WTC11 (cell line): ENCODE measurements at regions not wholly inside any gene's neighbourhood (a gene's known extent, or its start where the extent isn't known, plus 50 kb on each side); places are given as distances from the start of the nearest gene placed in this dataset.

Source experiments
- ATAC-seq: fragments of 200-7000 bp; cut with Tn5 transposase; 2 replicates; pipeline ENCODE4 v1.10.0; 2021; ENCODE audit warnings: mild to moderate bottlenecking, moderate library complexity
- CTCF ChIA-PET: fragments of 300-600 bp; sonication (Branson Sonifier 250); formaldehyde crosslinking; loops from one replicate; lab custom pipeline; 2021; ENCODE audit warnings: antibody characterized with exemption; lab: Charles Lee
- POLR2A ChIA-PET: fragments of 350-600 bp; sonication (Branson Sonifier 250); formaldehyde crosslinking; loops from one replicate; lab custom pipeline; 2021; ENCODE audit warnings: antibody characterized with exemption; lab: Charles Lee
- DNase-seq: peaks from one replicate; pipeline ENCODE4 v3.0.0; 2021; ENCODE audit warnings: low spot score
- H3K27ac Mint-ChIP-seq: 2 replicates; pipeline ENCODE4 v1.8.0; 2021; ENCODE audit warnings: mixed read lengths
- H3K27me3 Mint-ChIP-seq: 2 replicates; pipeline ENCODE4 v1.8.0; 2021; ENCODE audit warnings: low read depth, mild to moderate bottlenecking, moderate library complexity, mixed read lengths
- H3K36me3 Mint-ChIP-seq: 2 replicates; pipeline ENCODE4 v1.8.0; 2021; ENCODE audit warnings: mixed read lengths
- H3K4me1 Mint-ChIP-seq: 2 replicates; pipeline ENCODE4 v1.8.0; 2022; ENCODE audit warnings: mixed read lengths
- H3K4me3 Mint-ChIP-seq: 2 replicates; pipeline ENCODE4 v1.8.0; 2021; ENCODE audit warnings: mild to moderate bottlenecking, moderate library complexity, mixed read lengths
- H3K9me3 Mint-ChIP-seq: 2 replicates; pipeline ENCODE4 v1.8.0; 2021; ENCODE audit warnings: mixed read lengths
- CBFB ChIP-seq: sonication (generic); formaldehyde crosslinking; IDR thresholded peaks from 2 replicates; pipeline ENCODE4 v1.8.1; 2022; ENCODE audit warnings: mild to moderate bottlenecking, low read depth, missing genetic modification reagents
- EMX1 ChIP-seq: fragments of 250-450 bp; sonication (Bioruptor Pico); IDR thresholded peaks from 2 replicates; pipeline ENCODE4 v1.8.0; 2021; ENCODE audit warnings: mild to moderate bottlenecking
- ETV6 ChIP-seq: sonication (generic); formaldehyde crosslinking; IDR thresholded peaks from 2 replicates; pipeline ENCODE4 v1.8.1; 2022; ENCODE audit warnings: mild to moderate bottlenecking, missing genetic modification reagents
- FOXJ3 ChIP-seq: sonication (generic); formaldehyde crosslinking; IDR thresholded peaks from 2 replicates; pipeline ENCODE4 v1.9.0; 2021; ENCODE audit warnings: missing genetic modification reagents, mild to moderate bottlenecking, borderline replicate concordance
- FOXP1 ChIP-seq: sonication (generic); formaldehyde crosslinking; IDR thresholded peaks from 2 replicates; pipeline ENCODE4 v1.8.0; 2022; ENCODE audit warnings: missing genetic modification reagents, mild to moderate bottlenecking, moderate library complexity, borderline replicate concordance
- NFYB ChIP-seq: sonication (generic); formaldehyde crosslinking; conservative IDR thresholded peaks from 2 replicates; pipeline ENCODE4 v1.8.0; 2022; ENCODE audit warnings: low read depth, missing genetic modification reagents
- SMAD4 ChIP-seq: sonication (generic); formaldehyde crosslinking; IDR thresholded peaks from 2 replicates; pipeline ENCODE4 v1.8.0; 2022; ENCODE audit warnings: mild to moderate bottlenecking, missing genetic modification reagents
- SP1 ChIP-seq: sonication (generic); formaldehyde crosslinking; conservative IDR thresholded peaks from 2 replicates; pipeline ENCODE4 v1.8.1; 2022; ENCODE audit warnings: missing genetic modification reagents
- TEAD4 ChIP-seq: sonication (generic); formaldehyde crosslinking; IDR thresholded peaks from 2 replicates; pipeline ENCODE4 v1.8.0; 2022; ENCODE audit warnings: mild to moderate bottlenecking, missing genetic modification reagents
- ZNF121 ChIP-seq: sonication (generic); formaldehyde crosslinking; IDR thresholded peaks from 2 replicates; pipeline ENCODE4 v1.8.0; 2023; ENCODE audit warnings: missing genetic modification reagents
- ZNF671 ChIP-seq: fragments of 250-450 bp; sonication (Bioruptor Pico); IDR thresholded peaks from 2 replicates; pipeline ENCODE4 v1.8.0; 2021; ENCODE audit warnings: mild to moderate bottlenecking
- TF ChIP-seq, protein P1 (sequence below): sonication (generic); formaldehyde crosslinking; IDR thresholded peaks from 2 replicates; pipeline ENCODE4 v1.8.0; 2023; ENCODE audit warnings: missing genetic modification reagents, mild to moderate bottlenecking, borderline replicate concordance
- TF ChIP-seq, protein P2 (sequence below): sonication (generic); formaldehyde crosslinking; IDR thresholded peaks from 2 replicates; pipeline ENCODE4 v1.8.1; 2022; ENCODE audit warnings: low read depth, mild to moderate bottlenecking, moderate library complexity, missing genetic modification reagents, borderline replicate concordance
- TF ChIP-seq, protein P3 (sequence below): sonication (generic); formaldehyde crosslinking; IDR thresholded peaks from 2 replicates; pipeline ENCODE4 v1.8.1; 2023; ENCODE audit warnings: mild to moderate bottlenecking, missing genetic modification reagents
- TF ChIP-seq, protein P4 (sequence below): sonication (generic); formaldehyde crosslinking; IDR thresholded peaks from 2 replicates; pipeline ENCODE4 v1.8.1; 2022; ENCODE audit warnings: missing genetic modification reagents, borderline replicate concordance
- TF ChIP-seq, protein P5 (sequence below): fragments of 250-450 bp; sonication (Bioruptor Pico); IDR thresholded peaks from 2 replicates; pipeline ENCODE4 v1.9.0; 2021; ENCODE audit warnings: mild to moderate bottlenecking
- TF ChIP-seq, protein P6 (sequence below): fragments of 250-450 bp; sonication (Bioruptor Pico); IDR thresholded peaks from 2 replicates; pipeline ENCODE4 v1.9.0; 2021; ENCODE audit warnings: moderate library complexity, mild to moderate bottlenecking, inconsistent platforms, borderline replicate concordance
- TF ChIP-seq, protein P7 (sequence below): fragments of 250-450 bp; sonication (Bioruptor Pico); conservative IDR thresholded peaks from 2 replicates; pipeline ENCODE4 v1.9.0; 2021; ENCODE audit warnings: mild to moderate bottlenecking

DNA sequence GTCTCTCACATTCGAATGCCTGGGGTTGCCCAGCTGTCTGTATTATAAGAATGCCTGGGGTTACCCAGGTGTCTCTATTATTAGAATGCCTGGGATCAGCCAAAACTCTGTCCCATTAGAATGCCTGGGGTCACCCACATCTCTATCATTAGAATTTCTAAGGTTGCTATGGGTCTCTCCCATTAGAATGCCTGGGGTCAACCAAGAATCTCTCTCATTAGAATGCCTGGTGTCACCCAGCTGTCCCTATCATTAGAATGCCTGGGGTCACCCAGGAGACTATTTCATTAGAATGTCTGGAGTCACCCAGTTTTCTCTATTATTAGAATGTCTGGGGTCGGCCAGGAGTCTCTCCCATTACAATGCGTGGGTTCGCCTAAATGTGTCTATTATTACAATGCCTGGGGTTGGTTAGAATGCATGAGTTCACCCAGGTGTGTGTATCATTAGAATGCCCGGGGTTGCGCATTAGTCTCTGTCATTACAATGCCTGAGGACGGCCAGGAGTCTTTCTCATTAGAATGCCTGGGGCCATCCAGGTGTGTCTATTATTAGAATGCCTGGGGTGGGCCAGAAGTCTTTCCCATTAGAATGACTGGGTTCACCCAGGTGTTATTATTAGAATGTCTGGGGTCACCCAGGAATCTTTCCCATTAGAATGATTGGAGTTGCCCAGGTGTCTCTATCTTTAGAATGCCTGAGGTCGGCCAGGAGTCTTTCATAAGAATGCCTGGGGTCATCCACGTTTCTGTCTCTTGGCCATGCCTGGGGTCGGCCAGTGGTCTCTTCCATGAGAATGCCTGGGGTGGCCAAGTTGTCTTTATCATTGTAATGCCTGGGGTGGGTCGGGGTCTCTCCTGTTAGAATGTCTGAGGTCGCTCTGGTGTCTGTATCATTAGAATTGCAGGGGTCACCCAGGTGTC lies 59.6 kb downstream of the RNF187 start:
- H3K4me1 Mint-ChIP-seq = no peaks in the 10 kb centered on the region
- peaks cover 24% of the 10 kb centered on the region for H3K9me3 Mint-ChIP-seq
- DNase-seq = no peak
- H3K27ac Mint-ChIP-seq = no peak overlapping the region
- H3K4me3 Mint-ChIP-seq = no peak overlapping the region
- H3K36me3 Mint-ChIP-seq = no peaks in the 10 kb centered on the region
- no peak for TF ChIP-seq CBFB
- TF ChIP-seq FOXP1 (CRISPR knock-in tag) = no peak
- TF ChIP-seq, protein P1, sequence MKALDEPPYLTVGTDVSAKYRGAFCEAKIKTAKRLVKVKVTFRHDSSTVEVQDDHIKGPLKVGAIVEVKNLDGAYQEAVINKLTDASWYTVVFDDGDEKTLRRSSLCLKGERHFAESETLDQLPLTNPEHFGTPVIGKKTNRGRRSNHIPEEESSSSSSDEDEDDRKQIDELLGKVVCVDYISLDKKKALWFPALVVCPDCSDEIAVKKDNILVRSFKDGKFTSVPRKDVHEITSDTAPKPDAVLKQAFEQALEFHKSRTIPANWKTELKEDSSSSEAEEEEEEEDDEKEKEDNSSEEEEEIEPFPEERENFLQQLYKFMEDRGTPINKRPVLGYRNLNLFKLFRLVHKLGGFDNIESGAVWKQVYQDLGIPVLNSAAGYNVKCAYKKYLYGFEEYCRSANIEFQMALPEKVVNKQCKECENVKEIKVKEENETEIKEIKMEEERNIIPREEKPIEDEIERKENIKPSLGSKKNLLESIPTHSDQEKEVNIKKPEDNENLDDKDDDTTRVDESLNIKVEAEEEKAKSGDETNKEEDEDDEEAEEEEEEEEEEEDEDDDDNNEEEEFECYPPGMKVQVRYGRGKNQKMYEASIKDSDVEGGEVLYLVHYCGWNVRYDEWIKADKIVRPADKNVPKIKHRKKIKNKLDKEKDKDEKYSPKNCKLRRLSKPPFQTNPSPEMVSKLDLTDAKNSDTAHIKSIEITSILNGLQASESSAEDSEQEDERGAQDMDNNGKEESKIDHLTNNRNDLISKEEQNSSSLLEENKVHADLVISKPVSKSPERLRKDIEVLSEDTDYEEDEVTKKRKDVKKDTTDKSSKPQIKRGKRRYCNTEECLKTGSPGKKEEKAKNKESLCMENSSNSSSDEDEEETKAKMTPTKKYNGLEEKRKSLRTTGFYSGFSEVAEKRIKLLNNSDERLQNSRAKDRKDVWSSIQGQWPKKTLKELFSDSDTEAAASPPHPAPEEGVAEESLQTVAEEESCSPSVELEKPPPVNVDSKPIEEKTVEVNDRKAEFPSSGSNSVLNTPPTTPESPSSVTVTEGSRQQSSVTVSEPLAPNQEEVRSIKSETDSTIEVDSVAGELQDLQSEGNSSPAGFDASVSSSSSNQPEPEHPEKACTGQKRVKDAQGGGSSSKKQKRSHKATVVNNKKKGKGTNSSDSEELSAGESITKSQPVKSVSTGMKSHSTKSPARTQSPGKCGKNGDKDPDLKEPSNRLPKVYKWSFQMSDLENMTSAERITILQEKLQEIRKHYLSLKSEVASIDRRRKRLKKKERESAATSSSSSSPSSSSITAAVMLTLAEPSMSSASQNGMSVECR = no peak
- TF ChIP-seq, protein P2, sequence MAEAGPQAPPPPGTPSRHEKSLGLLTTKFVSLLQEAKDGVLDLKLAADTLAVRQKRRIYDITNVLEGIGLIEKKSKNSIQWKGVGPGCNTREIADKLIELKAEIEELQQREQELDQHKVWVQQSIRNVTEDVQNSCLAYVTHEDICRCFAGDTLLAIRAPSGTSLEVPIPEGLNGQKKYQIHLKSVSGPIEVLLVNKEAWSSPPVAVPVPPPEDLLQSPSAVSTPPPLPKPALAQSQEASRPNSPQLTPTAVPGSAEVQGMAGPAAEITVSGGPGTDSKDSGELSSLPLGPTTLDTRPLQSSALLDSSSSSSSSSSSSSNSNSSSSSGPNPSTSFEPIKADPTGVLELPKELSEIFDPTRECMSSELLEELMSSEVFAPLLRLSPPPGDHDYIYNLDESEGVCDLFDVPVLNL (CRISPR knock-in tag) = no peak
- TF ChIP-seq, protein P3, sequence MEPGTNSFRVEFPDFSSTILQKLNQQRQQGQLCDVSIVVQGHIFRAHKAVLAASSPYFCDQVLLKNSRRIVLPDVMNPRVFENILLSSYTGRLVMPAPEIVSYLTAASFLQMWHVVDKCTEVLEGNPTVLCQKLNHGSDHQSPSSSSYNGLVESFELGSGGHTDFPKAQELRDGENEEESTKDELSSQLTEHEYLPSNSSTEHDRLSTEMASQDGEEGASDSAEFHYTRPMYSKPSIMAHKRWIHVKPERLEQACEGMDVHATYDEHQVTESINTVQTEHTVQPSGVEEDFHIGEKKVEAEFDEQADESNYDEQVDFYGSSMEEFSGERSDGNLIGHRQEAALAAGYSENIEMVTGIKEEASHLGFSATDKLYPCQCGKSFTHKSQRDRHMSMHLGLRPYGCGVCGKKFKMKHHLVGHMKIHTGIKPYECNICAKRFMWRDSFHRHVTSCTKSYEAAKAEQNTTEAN = no peak
- no peak for TF ChIP-seq SP1
- no peak for TF ChIP-seq FOXJ3 (CRISPR knock-in tag)
- TF ChIP-seq, protein P4, sequence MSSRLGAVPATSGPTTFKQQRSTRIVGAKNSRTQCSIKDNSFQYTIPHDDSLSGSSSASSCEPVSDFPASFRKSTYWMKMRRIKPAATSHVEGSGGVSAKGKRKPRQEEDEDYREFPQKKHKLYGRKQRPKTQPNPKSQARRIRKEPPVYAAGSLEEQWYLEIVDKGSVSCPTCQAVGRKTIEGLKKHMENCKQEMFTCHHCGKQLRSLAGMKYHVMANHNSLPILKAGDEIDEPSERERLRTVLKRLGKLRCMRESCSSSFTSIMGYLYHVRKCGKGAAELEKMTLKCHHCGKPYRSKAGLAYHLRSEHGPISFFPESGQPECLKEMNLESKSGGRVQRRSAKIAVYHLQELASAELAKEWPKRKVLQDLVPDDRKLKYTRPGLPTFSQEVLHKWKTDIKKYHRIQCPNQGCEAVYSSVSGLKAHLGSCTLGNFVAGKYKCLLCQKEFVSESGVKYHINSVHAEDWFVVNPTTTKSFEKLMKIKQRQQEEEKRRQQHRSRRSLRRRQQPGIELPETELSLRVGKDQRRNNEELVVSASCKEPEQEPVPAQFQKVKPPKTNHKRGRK (CRISPR knock-in tag) = no peak
- no peak for TF ChIP-seq TEAD4 (CRISPR knock-in tag)
- no peak for TF ChIP-seq ETV6
- TF ChIP-seq, protein P5, sequence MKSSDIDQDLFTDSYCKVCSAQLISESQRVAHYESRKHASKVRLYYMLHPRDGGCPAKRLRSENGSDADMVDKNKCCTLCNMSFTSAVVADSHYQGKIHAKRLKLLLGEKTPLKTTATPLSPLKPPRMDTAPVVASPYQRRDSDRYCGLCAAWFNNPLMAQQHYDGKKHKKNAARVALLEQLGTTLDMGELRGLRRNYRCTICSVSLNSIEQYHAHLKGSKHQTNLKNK (CRISPR knock-in tag) = no peak
- TF ChIP-seq EMX1 (CRISPR knock-in tag) = no peak
- TF ChIP-seq SMAD4 (CRISPR knock-in tag) = no peak
- no peak for TF ChIP-seq ZNF671 (CRISPR knock-in tag)
- TF ChIP-seq NFYB (CRISPR knock-in tag) = no peak
- no peak for TF ChIP-seq ZNF121
- TF ChIP-seq, protein P6, sequence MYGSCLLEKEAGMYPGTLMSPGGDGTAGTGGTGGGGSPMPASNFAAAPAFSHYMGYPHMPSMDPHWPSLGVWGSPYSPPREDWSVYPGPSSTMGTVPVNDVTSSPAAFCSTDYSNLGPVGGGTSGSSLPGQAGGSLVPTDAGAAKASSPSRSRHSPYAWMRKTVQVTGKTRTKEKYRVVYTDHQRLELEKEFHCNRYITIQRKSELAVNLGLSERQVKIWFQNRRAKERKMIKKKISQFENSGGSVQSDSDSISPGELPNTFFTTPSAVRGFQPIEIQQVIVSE = no peak
- TF ChIP-seq, protein P7, sequence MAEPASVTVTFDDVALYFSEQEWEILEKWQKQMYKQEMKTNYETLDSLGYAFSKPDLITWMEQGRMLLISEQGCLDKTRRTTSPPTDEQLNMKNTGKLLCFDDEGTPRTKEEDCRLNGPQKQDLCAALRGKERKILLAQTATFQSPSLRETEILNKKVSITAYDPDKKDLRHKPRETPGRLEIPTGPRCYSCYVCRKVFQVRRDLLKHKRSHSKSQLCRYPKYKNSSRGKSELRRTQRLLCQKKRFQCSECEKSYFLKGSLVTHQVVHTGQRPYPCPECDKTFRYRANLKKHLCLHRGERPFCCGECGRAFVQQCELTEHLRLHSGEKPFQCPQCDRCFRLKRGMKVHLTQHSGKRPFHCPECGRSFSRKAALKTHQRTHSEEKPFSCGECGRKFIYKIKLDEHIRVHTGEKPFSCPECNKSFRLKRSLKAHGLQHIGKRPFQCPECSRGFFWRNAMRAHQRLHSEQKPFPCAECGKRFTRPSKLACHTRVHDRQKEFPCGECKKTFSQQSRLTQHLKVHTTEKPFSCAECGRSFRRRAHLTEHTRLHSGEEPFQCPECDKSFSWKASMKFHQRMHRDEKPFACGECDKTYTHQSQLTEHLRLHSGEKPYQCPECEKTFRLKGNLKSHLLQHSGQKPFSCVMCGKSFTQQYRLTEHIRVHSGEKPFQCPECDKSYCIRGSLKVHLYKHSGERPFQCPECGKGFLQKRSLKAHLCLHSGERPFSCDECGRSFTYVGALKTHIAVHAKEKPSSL = no peak
- no peak for ATAC-seq
- ChIA-PET CTCF (no interaction called here), POLR2A (no interaction called here)
- H3K27me3 Mint-ChIP-seq = peaks cover 100% of the 10 kb centered on the region
